ENCODE measurements at regions not wholly inside any gene's neighbourhood (a gene's known extent, or its start where the extent isn't known, plus 50 kb on each side); places are given as distances from the start of the nearest gene placed in this dataset.

DNA sequence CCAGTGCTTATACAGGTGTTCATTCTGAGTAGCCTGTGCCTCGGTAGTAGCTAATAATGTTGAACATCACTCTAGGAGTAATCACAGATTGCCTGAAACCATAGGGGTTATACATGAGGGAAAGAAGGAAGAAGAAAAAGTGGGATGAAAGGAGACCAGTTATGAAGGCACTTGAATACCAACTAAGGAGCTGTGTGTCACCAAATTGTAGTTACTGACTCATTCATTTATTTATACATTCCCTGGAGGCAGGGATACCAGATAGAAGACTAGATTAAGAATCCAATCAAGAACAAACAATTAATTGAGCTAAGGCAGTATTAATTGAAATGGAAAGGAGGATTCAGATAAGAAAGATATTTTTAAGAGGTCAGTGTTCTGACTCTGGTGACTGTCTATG lies 129.6 kb upstream of the PRPS1L1 start:
- in situ Hi-C loops (cut with HindIII; ENCODE audit: extremely low pct_ligation_motif_present, low pct_unique_long_range_greater_than_20kb) = no loop called here
- no peak overlapping the region for H3K4me3 ChIP-seq (replicated peaks in 1 of 3; ENCODE audit: insufficient read depth in 1 of 3, low read depth in 2 of 3, low read length in 3 of 3)
- FAIRE-seq (no peak), DNase-seq (ENCODE audit: low spot score) (no peak), ATAC-seq (no peak)
- no peak overlapping the region for H3K9ac ChIP-seq (ENCODE audit: insufficient read depth, low read depth, low read length)
- CTCF ChIA-PET (ENCODE audit: low intra/inter-chr PET ratio, low total read pairs) = no interaction called here
- POLR2A ChIA-PET = no interaction called here
- no peak for TF ChIP-seq MBD4 (IDR thresholded peaks at IDR 0.05; ENCODE audit: borderline replicate concordance, low read length)
- no peak for TF ChIP-seq TGIF2 (CRISPR knock-in tag; IDR thresholded peaks at IDR 0.05)
- no peak for TF ChIP-seq ZNF230 (CRISPR knock-in tag; IDR thresholded peaks at IDR 0.05)
- no peak for TF ChIP-seq KAT7 (CRISPR knock-in tag; IDR thresholded peaks at IDR 0.05; ENCODE audit: borderline replicate concordance)
- no peak for TF ChIP-seq SRSF4 (IDR thresholded peaks at IDR 0.05; ENCODE audit: low read depth, low read length, poor library complexity, severe bottlenecking)
- TF ChIP-seq, protein P1, sequence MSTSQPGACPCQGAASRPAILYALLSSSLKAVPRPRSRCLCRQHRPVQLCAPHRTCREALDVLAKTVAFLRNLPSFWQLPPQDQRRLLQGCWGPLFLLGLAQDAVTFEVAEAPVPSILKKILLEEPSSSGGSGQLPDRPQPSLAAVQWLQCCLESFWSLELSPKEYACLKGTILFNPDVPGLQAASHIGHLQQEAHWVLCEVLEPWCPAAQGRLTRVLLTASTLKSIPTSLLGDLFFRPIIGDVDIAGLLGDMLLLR (CRISPR knock-in tag; IDR thresholded peaks at IDR 0.05) = no peak
- TF ChIP-seq, protein P2, sequence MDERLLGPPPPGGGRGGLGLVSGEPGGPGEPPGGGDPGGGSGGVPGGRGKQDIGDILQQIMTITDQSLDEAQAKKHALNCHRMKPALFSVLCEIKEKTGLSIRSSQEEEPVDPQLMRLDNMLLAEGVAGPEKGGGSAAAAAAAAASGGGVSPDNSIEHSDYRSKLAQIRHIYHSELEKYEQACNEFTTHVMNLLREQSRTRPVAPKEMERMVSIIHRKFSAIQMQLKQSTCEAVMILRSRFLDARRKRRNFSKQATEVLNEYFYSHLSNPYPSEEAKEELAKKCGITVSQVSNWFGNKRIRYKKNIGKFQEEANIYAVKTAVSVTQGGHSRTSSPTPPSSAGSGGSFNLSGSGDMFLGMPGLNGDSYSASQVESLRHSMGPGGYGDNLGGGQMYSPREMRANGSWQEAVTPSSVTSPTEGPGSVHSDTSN (CRISPR knock-in tag; IDR thresholded peaks at IDR 0.05) = no peak
- no peak for TF ChIP-seq ZNF841 (CRISPR knock-in tag; IDR thresholded peaks at IDR 0.05; ENCODE audit: borderline replicate concordance)
- TF ChIP-seq RFXANK (CRISPR knock-in tag; IDR thresholded peaks at IDR 0.05) = no peak
- no peak for TF ChIP-seq ATAD3A (CRISPR knock-in tag; IDR thresholded peaks at IDR 0.05)
- no peak for TF ChIP-seq PRPF4 (IDR thresholded peaks at IDR 0.05; ENCODE audit: low read depth, low read length, poor library complexity, severe bottlenecking)
- TF ChIP-seq ZXDC (CRISPR knock-in tag; IDR thresholded peaks at IDR 0.05) = no peak
- no peak for TF ChIP-seq GLI4 (CRISPR knock-in tag; IDR thresholded peaks at IDR 0.05; ENCODE audit: borderline replicate concordance)
- no peak overlapping the region for H2AFZ ChIP-seq (ENCODE audit: low read length)
- no peaks in the 10 kb centered on the region for H3K4me1 ChIP-seq (ENCODE audit: insufficient read depth, low read length)
- no peaks in the 10 kb centered on the region for H3K79me2 ChIP-seq (ENCODE audit: insufficient read depth, low read length)
- H3K27me3 ChIP-seq (ENCODE audit: control insufficient read depth in 1 of 2, insufficient read depth in 2 of 2, low read length in 2 of 2) = no peaks in the 10 kb centered on the region
- H4K20me1 ChIP-seq (ENCODE audit: insufficient read depth, low read length) = no peaks in the 10 kb centered on the region
- 7% methylated on average over 1 of the region's 1 CpG for WGBS (ENCODE audit: low lambda C conversion rate)
- BruUV-seq (replicated peaks) = no TSS peak
- H3K36me3 ChIP-seq (replicated peaks in 1 of 2; ENCODE audit: control insufficient read depth in 1 of 2, insufficient read depth in 2 of 2, low read length in 2 of 2) = no peaks in the 10 kb centered on the region
- H3K4me2 ChIP-seq (ENCODE audit: low read depth, low read length) = no peak overlapping the region
- intact Hi-C loops (cut with micrococcal nuclease; ENCODE audit: unreplicated experiment) = no loop called here
- no peak overlapping the region for H3K27ac ChIP-seq (ENCODE audit: extremely low read length, insufficient read depth, low read length)
- no peaks in the 10 kb centered on the region for H3K9me3 ChIP-seq (ENCODE audit: low read length)
